Right lobe of liver (tissue), 6 donors: ENCODE measurements at regions not wholly inside any gene's neighbourhood (a gene's known extent, or its start where the extent isn't known, plus 50 kb on each side); places are given as distances from the start of the nearest gene placed in this dataset.

ENCODE experiments used
- ATAC-seq, 4 donors: fragments of 200-7000 bp; cut with Tn5 transposase; one replicate each; pipeline ENCODE4 v1.9.1; 2020; ENCODE audit warnings: mild to moderate bottlenecking in 4 of 4, moderate library complexity in 4 of 4
- DNase-seq, 3 donors: peaks; one replicate each; pipeline ENCODE4 v3.0.0-alpha.2; 2020
- H3K27ac ChIP-seq, 3 donors: fragments of 200-600 bp; one replicate each; pipeline ENCODE4 v1.8.0; 2022
- H3K27me3 ChIP-seq, 2 donors: fragments of 200-600 bp; one replicate each; pipeline ENCODE4 v1.8.0; 2022
- H3K36me3 ChIP-seq, 4 donors: fragments of 200-600 bp; sonication (generic) in 1 of 4; one replicate each; pipeline versions ENCODE4 v1.5.1 to v1.8.0; 2017 to 2022; ENCODE audit warnings: control low read depth in 1 of 4
- H3K4me1 ChIP-seq, 4 donors: fragments of 200-600 bp; sonication (generic) in 1 of 4; one replicate each; pipeline versions ENCODE4 v1.5.1 to v1.8.0; 2017 to 2022; ENCODE audit warnings: control low read depth in 1 of 4
- H3K4me3 ChIP-seq, 3 donors: fragments of 200-600 bp; one replicate each; pipeline ENCODE4 v1.8.0; 2022
- H3K9me3 ChIP-seq, 4 donors: fragments of 200-600 bp; sonication (generic) in 1 of 4; one replicate each; pipeline versions ENCODE4 v1.5.1 to v1.8.0; 2017 to 2022; ENCODE audit warnings: control low read depth in 1 of 4
- CTCF ChIP-seq, 4 donors: fragments of 200-600 bp in 3 of 4; fragments of 450-650 bp in 1 of 4; IDR thresholded peaks; one replicate each; pipeline versions ENCODE4 v1.5.1 to v1.8.0; 2016 to 2022; ENCODE audit warnings: antibody characterized with exemption in 4 of 4, mild to moderate bottlenecking in 2 of 4
- POLR2A ChIP-seq: fragments of 450-650 bp; IDR thresholded peaks from one replicate; pipeline ENCODE4 v1.6.1; 2017; ENCODE audit warnings: antibody characterized with exemption, mild to moderate bottlenecking
- WGBS: methylation state at CpG from one replicate; pipeline ENCODE4 v1.1.6; 2018; ENCODE audit warnings: low coverage, low lambda C conversion rate; ENCODE audit not compliant: insufficient coverage; ENCODE audit errors: missing lambda C conversion rate; 5-methylcytosine and 5-hydroxymethylcytosine counted together
- intact Hi-C, 2 donors: fragments of 100-400 bp; cut with DNase I; formaldehyde crosslinking; loops; one replicate each; pipeline versions ENCODE4 v1.11.2 to v1.14.1; 2022
- donor health status: DM: no; HTN: yes; CAD: no.
- donor health status: DM: no; HTN: no; CAD: no.
- donor health status: DM: no; HTN: no; CAD: no.
- donor health status: DM: no; HTN: yes; CAD: no.
- donor health status: DM: no; HTN: yes; CAD: no.

DNA sequence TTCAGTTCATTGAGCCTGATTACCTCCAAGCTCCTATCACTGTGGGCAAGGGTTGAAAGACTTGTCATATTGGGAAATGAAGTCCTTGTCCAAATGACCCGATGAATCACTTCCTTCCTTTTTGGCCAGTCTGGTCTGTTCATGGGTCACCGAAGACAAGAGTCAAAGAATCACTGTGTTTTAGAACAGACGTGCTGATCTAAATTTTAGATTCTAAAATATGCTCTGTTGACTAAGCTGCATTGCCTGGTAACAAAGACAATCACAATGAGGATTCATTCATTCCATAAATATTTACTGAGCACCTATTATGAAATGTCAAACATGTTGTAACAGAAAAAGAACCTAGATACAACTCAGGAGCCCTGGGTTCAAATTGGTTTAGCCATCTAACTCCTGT, 99.4 kb upstream of the RND3 start:
- intact Hi-C loops: no loop called here
- no peak for TF ChIP-seq CTCF (IDR thresholded peaks at IDR 0.05)
- TF ChIP-seq POLR2A: no peak
- Histone ChIP-seq H3K4me3 (no peak overlapping the region), H3K27me3 (no peaks in the 10 kb centered on the region), H3K9me3 (no peaks in the 10 kb centered on the region), H3K36me3 (no peaks in the 10 kb centered on the region), H3K4me1 (peaks cover 0 to 23% (median 10%) of the 10 kb centered on the region in 4 donors), H3K27ac (peak overlapping the region; percentile 2 to 81 (median 12))
- ATAC-seq: peak; percentile 71 to 90 (median 80)
- 13% methylated on average over 3 of the region's 3 CpGs for WGBS
- no peak for DNase-seq

DNA sequence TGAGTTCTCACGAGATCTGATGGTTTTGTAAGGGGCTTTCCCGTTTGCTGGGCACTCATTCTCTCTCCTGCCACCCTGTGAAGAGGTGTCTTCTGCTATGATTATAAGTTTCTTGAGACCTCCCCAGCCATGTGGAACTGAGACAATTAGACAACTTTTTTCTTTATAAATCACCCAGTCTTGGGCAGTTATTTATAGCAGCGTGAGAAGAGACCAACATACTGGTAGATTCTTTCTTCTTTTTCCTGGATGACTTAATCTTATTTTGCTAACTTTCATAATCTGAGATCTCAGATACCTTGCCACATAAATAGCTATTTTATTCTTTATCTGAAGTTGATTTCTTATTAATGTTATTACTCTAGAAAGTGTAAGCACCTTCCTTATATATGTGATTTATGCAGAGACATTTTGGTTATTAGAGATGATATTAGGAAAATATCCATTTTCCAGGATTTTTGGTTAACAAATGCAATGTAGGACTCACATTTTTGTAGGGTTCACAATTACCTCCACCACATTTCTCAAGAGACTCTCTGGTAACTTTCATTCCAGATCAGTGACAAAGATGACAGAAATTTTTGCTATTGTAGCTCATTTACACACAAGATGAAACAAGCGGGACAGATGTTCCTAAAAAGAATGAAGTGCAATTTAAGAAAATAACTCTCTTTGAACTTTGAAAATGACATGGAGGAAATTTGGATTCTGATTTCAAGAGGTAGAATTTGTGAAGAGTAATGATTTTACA, 97.9 kb upstream of the RND3 start:
- Histone ChIP-seq H3K9me3 (no peaks in the 10 kb centered on the region), H3K4me3 (no peak overlapping the region), H3K4me1 (peaks cover 0 to 23% (median 10%) of the 10 kb centered on the region in 4 donors), H3K36me3 (peaks cover 0 to 3% (median 0%) of the 10 kb centered on the region in 4 donors), H3K27me3 (no peaks in the 10 kb centered on the region), H3K27ac (no peak overlapping the region)
- ATAC-seq (no peak), DNase-seq (no peak)
- no peak for TF ChIP-seq POLR2A
- TF ChIP-seq CTCF (IDR thresholded peaks at IDR 0.05): no peak
- intact Hi-C loops: no loop called here
- WGBS: 89% methylated on average over 2 of the region's 4 CpGs

DNA sequence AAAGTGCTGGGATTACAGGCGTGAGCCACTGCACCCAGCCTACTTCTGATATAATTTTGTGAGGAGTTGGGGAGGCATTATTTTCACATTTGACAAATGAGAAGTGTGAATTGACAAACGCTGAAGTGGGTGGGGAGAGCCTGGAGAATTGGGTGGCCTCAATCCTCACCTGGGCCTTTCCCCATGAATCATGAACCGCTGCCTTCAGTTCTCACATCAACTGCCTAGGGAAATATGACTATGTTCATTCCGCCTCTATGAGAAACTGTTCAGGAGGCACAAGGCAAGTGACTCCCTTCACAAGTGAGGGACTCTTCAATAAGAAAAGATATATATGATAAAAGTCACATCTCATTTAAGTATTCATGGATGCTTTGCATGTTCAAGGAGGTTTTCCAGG, 96.6 kb upstream of the RND3 start:
- H3K27me3 ChIP-seq: no peaks in the 10 kb centered on the region
- ATAC-seq: no peak
- no peaks in the 10 kb centered on the region for H3K9me3 ChIP-seq
- TF ChIP-seq CTCF (IDR thresholded peaks at IDR 0.05) (no peak), POLR2A (no peak)
- H3K4me1 ChIP-seq: peaks cover 0 to 17% (median 10%) of the 10 kb centered on the region in 4 donors
- no peak overlapping the region for H3K4me3 ChIP-seq
- no peak overlapping the region for H3K27ac ChIP-seq
- intact Hi-C loops: no loop called here
- WGBS: 95% methylated on average over 4 of the region's 4 CpGs
- DNase-seq: no peak
- H3K36me3 ChIP-seq: peaks cover 0 to 3% (median 0%) of the 10 kb centered on the region in 4 donors

DNA sequence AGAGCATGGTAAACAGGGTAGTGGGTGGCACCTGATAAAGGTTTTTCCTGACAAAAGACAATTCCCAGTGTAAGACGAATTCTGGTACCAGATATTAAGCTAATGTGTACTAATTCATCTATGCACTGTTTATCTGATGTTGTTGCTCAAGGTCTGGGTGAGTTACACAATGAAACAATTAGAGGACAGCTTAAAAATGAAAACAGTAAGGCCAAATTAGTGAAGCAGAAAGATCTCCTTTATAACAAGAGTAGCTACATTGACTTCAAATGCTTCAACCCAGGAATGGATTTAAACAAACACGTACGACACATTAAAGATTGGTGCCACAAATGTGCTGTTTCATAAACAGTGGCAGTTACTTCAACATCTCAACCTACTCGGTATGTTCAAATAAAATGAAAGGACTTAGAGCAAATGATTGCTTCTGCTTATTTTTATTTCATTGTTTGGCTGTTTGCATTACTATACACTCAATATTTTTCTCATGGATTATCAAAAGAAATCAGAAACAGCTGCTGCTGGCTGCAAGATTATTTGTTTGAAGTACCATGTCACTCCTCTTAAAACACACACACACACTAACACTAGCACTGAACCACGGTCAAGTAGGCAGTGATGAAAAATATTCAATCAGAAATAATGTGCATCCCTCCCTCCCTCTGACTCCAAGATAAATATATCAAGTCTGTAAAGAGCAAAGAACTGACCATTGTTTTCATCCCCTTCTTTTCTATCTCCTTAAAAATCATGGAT, 94.4 kb upstream of the RND3 start:
- DNase-seq: no peak
- peaks cover 0 to 3% (median 0%) of the 10 kb centered on the region in 4 donors for H3K36me3 ChIP-seq
- intact Hi-C loops: no loop called here
- 69% methylated on average over 5 of the region's 5 CpGs for WGBS
- no peaks in the 10 kb centered on the region for H3K27me3 ChIP-seq
- H3K4me1 ChIP-seq: peaks cover 0 to 7% (median 0%) of the 10 kb centered on the region in 4 donors
- no peak for ATAC-seq
- TF ChIP-seq CTCF (IDR thresholded peaks at IDR 0.05) (no peak), POLR2A (no peak)
- no peak overlapping the region for H3K27ac ChIP-seq
- H3K9me3 ChIP-seq: no peaks in the 10 kb centered on the region
- H3K4me3 ChIP-seq: no peak overlapping the region
